Stimulated activated CD4-positive, alpha-beta T cell treated with anti-CD3 and anti-CD28 coated beads, Interleukin-4, amount 100 ng/mL, for 4 hours (primary cell): ENCODE measurements at regions not wholly inside any gene's neighbourhood (a gene's known extent, or its start where the extent isn't known, plus 50 kb on each side); places are given as distances from the start of the nearest gene placed in this dataset.
"Not testable (repeated sequence)": the region's sequence is repeated elsewhere in the genome, so short reads cannot be mapped to it uniquely, and the experiment has no call there.

Experiments used
- DNase-seq, 2 experiments: peaks; one replicate each; pipeline ENCODE4 v3.0.0-alpha.2; 2020

- DNase-seq, result no peak
Observed at GRCh38 chr1:147062956-147063355, 109.3 kb downstream of the PRKAB2 start.

GRCh38 chr1:147061880-147062279 is 110.4 kb downstream of the PRKAB2 start:
- not testable (repeated sequence) for DNase-seq

DNA sequence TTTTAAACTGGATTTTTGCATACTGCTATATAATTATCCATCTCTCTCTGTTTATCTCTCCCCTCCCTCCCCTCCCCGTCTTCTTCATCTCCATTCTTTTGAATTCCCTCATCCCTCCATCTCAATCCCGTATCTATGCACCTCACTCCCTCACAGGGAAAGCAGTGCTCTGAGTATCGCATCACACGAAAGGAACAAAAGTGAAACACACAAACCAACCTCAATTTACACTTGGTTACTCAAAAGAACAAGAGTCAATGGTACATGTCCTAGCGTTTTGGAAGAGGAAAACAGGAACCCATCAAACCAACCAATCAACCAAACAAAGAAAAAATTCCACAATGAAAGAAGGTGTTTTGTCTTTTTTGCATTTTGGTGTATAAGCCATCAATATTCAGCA is 115.1 kb downstream of the NBPF12 start:
- DNase-seq, result no peak

DNA sequence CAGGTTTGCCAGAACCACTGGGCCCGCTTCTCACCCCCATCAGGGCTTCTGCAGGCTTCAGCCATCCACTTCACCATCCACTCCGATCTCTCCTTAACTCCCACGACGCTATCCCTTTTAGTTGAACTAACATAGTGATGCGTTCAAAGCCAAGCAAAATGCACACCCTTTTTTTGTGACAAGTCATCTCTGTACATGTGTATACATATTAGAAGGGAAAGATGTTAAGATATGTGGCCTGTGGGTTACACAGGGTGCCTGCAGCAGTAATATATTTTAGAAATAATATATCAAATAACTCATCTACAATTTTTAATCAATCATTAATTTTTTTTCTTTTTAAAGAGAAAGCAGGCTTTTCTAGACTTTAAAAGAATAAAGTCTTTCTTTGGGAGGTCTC is 114.6 kb downstream of the NBPF12 start:
- no peak for DNase-seq

DNA sequence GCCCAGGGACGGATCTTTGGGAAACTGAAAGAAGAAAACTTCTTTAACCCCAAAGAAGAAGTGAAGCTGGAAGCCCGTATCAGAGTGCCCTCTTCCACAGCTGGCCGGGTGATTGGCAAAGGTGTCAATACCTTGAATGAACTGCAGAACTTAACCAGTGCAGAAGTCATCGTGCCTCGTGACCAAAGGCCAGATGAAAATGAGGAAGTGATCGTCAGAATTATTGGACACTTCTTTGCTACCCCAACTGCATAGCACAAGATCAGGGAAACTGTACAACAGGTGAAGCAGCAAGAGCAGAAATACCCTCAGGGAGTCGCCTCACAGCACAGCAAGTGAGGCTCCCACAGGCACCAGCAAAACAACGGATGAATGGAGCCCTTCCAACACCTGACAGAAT is 114.0 kb downstream of the NBPF12 start:
- no peak for DNase-seq

- no peak for DNase-seq
Observed at GRCh38 chr1:147051136-147051535, 113.0 kb downstream of the NBPF12 start.

GRCh38 chr1:147050654-147051053 is 112.5 kb downstream of the NBPF12 start:
- DNase-seq, result no peak

DNA sequence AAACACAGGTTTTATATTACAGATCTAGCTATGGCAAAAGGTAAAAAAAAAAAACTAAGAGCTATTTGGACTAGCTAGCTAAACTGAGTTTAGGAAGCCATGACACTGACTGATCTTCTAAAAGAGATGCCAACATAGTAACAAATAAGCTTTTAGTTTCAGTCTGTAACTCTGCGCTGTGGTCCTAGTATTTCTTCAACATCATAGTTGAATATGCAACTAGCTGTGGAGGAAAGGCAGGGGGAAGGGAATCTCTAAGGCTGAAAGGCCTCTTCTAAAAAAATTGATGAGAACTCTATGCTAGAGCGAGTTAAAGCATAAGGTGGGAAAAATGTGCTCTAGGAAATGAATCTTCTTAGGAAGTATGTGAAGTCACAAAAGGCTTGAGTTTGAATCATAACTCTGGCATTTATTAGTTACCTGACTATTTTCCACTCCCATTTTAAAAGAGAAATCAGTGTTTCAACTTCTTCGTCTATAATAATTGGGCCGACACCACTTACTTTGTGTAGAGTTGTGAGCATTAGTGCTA is 108.8 kb downstream of the NBPF12 start:
- DNase-seq, result not testable (repeated sequence)

GRCh38 chr1:147046189-147046862 is 108.2 kb downstream of the NBPF12 start:
- DNase-seq, result no peak
